ENCODE measurements at regions not wholly inside any gene's neighbourhood (a gene's known extent, or its start where the extent isn't known, plus 50 kb on each side); places are given as distances from the start of the nearest gene placed in this dataset.

DNA sequence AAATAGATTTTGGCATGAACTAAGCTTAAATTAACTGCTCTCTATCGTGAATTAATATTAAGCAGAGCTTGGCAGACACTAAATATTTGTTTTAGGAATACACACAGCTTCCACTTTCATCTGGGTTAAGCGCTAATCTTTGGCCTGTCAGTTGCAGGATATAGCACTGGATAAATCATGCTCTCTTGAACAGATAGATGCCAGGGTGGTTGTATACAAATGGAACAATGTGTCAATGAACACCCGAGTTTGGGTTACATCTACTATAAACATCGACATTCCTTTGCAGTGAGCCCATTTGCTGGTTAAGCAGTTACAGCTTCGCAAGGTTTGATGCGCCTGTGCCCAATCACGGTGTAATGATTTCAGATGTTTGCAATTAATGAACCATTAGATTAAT is 338.2 kb upstream of the ZFP64 start:
- TF ChIP-seq POLR2A (IDR thresholded peaks at IDR 0.05) (no peak), POLR2AphosphoS5 (IDR thresholded peaks at IDR 0.05) (no peak), EP300 (IDR thresholded peaks at IDR 0.05) (no peak)
- TF ChIP-seq, protein P1, sequence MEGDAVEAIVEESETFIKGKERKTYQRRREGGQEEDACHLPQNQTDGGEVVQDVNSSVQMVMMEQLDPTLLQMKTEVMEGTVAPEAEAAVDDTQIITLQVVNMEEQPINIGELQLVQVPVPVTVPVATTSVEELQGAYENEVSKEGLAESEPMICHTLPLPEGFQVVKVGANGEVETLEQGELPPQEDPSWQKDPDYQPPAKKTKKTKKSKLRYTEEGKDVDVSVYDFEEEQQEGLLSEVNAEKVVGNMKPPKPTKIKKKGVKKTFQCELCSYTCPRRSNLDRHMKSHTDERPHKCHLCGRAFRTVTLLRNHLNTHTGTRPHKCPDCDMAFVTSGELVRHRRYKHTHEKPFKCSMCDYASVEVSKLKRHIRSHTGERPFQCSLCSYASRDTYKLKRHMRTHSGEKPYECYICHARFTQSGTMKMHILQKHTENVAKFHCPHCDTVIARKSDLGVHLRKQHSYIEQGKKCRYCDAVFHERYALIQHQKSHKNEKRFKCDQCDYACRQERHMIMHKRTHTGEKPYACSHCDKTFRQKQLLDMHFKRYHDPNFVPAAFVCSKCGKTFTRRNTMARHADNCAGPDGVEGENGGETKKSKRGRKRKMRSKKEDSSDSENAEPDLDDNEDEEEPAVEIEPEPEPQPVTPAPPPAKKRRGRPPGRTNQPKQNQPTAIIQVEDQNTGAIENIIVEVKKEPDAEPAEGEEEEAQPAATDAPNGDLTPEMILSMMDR (IDR thresholded peaks at IDR 0.05) = no peak
- no peak overlapping the region for H3K4me3 ChIP-seq
- no peaks in the 10 kb centered on the region for H3K4me1 ChIP-seq
- no peaks in the 10 kb centered on the region for H3K27me3 ChIP-seq
- H3K9me3 ChIP-seq = peaks cover 0 to 4% (median 0%) of the 10 kb centered on the region in 3 donors
- no peak for ATAC-seq
- 10 to 17% methylated on average over 7 of the region's 7 CpGs for WGBS, 2 donors (ENCODE audit: low coverage in 1 of 2)
- no peaks in the 10 kb centered on the region for H3K36me3 ChIP-seq
- no peak overlapping the region for H3K27ac ChIP-seq

DNA sequence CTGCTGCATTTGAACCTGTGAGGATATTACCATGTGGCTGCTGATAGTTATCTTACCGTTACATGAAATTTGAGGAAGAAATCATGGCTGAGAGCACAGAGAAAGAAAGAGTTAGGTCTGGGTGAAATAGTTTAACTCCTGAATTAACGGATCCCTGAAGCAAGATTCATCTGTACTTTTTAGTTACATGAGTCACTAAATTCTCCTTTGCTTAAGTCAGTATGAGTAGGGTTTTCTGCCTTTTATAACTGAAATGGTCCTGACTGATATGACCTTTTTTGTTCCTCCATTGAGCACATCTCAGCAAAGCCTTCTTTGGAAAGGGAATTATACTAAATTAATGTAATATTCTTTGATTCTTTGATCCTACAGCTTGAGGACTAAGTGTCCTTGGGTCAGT is 333.3 kb upstream of the ZFP64 start:
- no peak for ATAC-seq

DNA sequence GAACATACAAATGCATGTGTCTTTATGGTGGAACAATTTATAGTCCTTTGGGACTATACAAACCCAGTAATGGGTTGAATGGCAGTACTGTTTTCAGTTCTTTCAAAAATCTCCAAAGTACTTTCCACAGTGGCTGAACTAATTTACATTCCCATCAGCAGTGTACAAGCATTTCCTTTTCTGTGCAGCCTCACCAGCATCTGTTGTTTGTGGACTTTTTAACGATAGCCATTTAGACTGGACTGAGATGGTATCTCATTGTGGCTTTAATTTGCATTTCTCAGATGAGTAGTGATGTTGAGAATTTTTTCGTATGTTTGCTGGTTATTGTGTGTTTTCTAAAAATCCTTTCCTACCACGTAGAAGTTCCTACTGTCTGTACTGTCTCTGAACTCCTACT is 327.2 kb upstream of the ZFP64 start:
- H3K4me3 ChIP-seq = no peak overlapping the region
- no peak overlapping the region for H3K27ac ChIP-seq
- 59 to 64% methylated on average over 3 of the region's 3 CpGs for WGBS, 2 donors (ENCODE audit: low coverage in 1 of 2)
- H3K4me1 ChIP-seq = no peaks in the 10 kb centered on the region
- no peak for TF ChIP-seq EP300 (IDR thresholded peaks at IDR 0.05)
- TF ChIP-seq POLR2A (IDR thresholded peaks at IDR 0.05) = no peak
- no peak for TF ChIP-seq POLR2AphosphoS5 (IDR thresholded peaks at IDR 0.05)
- TF ChIP-seq, protein P1 (IDR thresholded peaks at IDR 0.05) = no peak
- no peaks in the 10 kb centered on the region for H3K36me3 ChIP-seq
- no peak for ATAC-seq
- H3K9me3 ChIP-seq = peaks cover 0 to 13% (median 0%) of the 10 kb centered on the region in 3 donors
- no peaks in the 10 kb centered on the region for H3K27me3 ChIP-seq

More for the DNA sequence above, 333.3 kb upstream of the ZFP64 start:
- Histone ChIP-seq H3K9me3 (peaks cover 0 to 13% (median 0%) of the 10 kb centered on the region in 3 donors), H3K4me3 (no peak overlapping the region), H3K36me3 (no peaks in the 10 kb centered on the region), H3K27ac (no peak overlapping the region), H3K27me3 (no peaks in the 10 kb centered on the region), H3K4me1 (no peaks in the 10 kb centered on the region)
- 78 to 82% methylated on average over 1 to 2 of the region's 2 CpGs for WGBS, 2 donors (ENCODE audit: low coverage in 1 of 2)
- TF ChIP-seq EP300 (IDR thresholded peaks at IDR 0.05) (no peak), POLR2A (IDR thresholded peaks at IDR 0.05) (no peak), POLR2AphosphoS5 (IDR thresholded peaks at IDR 0.05) (no peak)
- TF ChIP-seq, protein P1 (IDR thresholded peaks at IDR 0.05) = no peak

DNA sequence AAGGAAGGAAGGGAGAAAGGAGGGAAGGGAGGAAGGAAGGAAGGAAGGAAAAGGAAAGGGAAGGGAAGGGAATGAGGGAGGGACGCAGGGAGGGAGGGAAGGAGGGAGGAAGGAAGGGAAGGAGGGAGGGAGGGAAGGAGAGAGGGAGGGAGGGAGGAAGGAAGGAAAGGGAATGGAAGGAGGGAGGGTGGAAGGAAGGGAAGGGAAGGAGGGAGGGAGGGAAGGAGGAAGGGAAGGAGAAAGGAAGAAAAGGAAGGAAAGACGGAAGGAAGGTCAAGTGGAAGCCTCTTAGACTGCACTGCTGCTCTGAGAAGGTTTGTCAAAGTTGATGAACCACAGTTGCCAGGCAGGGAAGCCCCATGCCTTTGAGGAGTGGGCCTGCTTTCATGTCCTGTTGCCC is 324.3 kb upstream of the ZFP64 start:
- ATAC-seq = no peak
- TF ChIP-seq POLR2A (IDR thresholded peaks at IDR 0.05) (no peak), EP300 (IDR thresholded peaks at IDR 0.05) (no peak), POLR2AphosphoS5 (IDR thresholded peaks at IDR 0.05) (no peak)
- TF ChIP-seq, protein P1 (IDR thresholded peaks at IDR 0.05) = no peak
- 69 to 72% methylated on average over 2 of the region's 2 CpGs for WGBS, 2 donors (ENCODE audit: low coverage in 1 of 2)
- H3K27ac ChIP-seq = no peak overlapping the region
- H3K27me3 ChIP-seq = no peaks in the 10 kb centered on the region
- no peaks in the 10 kb centered on the region for H3K4me1 ChIP-seq
- no peak overlapping the region for H3K4me3 ChIP-seq
- H3K9me3 ChIP-seq = peaks cover 0 to 7% (median 0%) of the 10 kb centered on the region in 3 donors
- no peaks in the 10 kb centered on the region for H3K36me3 ChIP-seq

DNA sequence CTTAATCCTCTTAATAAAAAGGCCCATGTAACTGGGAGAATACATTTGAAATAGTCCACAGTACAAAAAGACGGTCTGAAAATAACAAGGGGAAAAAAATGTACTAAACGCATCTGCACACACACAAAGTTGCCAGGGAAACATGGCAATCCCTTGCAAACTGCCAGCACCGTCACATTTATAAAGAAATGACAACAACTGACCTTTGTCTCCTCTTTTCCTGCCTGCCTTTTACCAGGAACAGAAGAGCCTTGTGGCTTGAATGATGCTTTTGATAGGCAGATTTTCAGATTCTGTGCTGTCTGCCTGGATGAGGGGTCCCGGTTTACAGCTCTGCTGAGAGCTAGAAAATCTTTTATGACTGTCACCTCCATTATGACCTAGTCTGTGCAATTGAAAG is 308.6 kb upstream of the ZFP64 start:
- Histone ChIP-seq H3K27ac (no peak overlapping the region), H3K9me3 (peaks cover 0 to 6% (median 0%) of the 10 kb centered on the region in 3 donors), H3K4me3 (no peak overlapping the region), H3K4me1 (no peaks in the 10 kb centered on the region), H3K27me3 (peaks cover 1% of the 10 kb centered on the region), H3K36me3 (no peaks in the 10 kb centered on the region)
- ATAC-seq = no peak
- 28 to 30% methylated on average over 4 of the region's 4 CpGs for WGBS, 2 donors (ENCODE audit: low coverage in 1 of 2)
- TF ChIP-seq, protein P1 (IDR thresholded peaks at IDR 0.05) = no peak
- TF ChIP-seq EP300 (IDR thresholded peaks at IDR 0.05) (no peak), POLR2A (IDR thresholded peaks at IDR 0.05) (no peak), POLR2AphosphoS5 (IDR thresholded peaks at IDR 0.05) (no peak)

Measured in gastroesophageal sphincter (tissue), 4 donors.